ENCODE measurements at regions not wholly inside any gene's neighbourhood (a gene's known extent, or its start where the extent isn't known, plus 50 kb on each side); places are given as distances from the start of the nearest gene placed in this dataset.
"Not testable (repeated sequence)": the region's sequence is repeated elsewhere in the genome, so short reads cannot be mapped to it uniquely, and the experiment has no call there.

- DNase-seq (ENCODE audit: low spot score) = no peak
- TF ChIP-seq, protein P1, sequence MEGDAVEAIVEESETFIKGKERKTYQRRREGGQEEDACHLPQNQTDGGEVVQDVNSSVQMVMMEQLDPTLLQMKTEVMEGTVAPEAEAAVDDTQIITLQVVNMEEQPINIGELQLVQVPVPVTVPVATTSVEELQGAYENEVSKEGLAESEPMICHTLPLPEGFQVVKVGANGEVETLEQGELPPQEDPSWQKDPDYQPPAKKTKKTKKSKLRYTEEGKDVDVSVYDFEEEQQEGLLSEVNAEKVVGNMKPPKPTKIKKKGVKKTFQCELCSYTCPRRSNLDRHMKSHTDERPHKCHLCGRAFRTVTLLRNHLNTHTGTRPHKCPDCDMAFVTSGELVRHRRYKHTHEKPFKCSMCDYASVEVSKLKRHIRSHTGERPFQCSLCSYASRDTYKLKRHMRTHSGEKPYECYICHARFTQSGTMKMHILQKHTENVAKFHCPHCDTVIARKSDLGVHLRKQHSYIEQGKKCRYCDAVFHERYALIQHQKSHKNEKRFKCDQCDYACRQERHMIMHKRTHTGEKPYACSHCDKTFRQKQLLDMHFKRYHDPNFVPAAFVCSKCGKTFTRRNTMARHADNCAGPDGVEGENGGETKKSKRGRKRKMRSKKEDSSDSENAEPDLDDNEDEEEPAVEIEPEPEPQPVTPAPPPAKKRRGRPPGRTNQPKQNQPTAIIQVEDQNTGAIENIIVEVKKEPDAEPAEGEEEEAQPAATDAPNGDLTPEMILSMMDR (IDR thresholded peaks at IDR 0.05; ENCODE audit: extremely low read depth, missing control alignments) = no peak
Observed at GRCh38 chr5:126677121-126677520, 76.4 kb downstream of the PHAX start.

GRCh38 chr5:126680191-126680817 lies 79.6 kb downstream of the PHAX start:
- TF ChIP-seq, protein P1 (IDR thresholded peaks at IDR 0.05; ENCODE audit: extremely low read depth, missing control alignments) = no peak
- peak; percentile 34 for DNase-seq (ENCODE audit: low spot score)

DNA sequence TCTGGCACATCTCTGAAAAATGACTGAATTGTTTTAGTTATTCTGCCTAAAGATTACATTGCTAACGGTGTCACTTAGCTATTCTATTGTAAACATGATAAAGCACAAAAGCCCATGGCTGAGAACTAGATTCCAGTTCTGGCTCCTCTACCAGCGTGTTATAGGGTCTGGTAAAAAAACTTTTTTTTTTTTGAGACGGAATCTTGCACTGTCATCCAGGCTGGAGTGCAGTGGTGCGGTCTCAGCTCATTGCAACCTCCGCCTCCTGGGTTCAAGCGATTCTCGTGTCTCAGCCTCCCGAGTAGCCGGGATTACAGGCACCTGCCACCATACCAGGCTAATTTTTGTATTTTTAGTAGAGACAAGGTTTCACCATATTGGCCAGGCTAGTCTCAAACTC lies 80.6 kb downstream of the PHAX start:
- not testable (repeated sequence) for DNase-seq (ENCODE audit: low spot score)

GRCh38 chr5:126681970-126682369 lies 81.2 kb downstream of the PHAX start:
- DNase-seq (ENCODE audit: low spot score) = no peak
- TF ChIP-seq, protein P1 (IDR thresholded peaks at IDR 0.05; ENCODE audit: extremely low read depth, missing control alignments) = no peak

DNA sequence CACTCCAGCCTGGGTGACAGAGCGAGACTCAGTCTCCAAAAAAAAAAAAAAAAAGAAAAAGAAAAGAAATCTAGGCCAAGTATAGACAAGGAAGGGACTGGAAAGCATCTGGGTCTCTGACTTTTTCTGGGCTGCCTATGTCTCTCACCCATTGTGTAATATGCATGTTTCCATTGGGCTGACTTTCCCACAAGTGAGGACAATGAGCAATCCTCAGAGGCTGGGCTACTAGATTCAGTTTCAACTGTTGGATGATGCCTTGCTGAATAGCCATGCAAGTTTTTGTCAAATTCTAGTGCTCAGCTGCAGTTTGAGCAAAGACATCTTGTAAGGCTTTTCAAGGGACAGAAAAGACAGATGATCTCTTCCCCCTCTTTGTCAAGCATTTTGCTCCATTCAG lies 82.1 kb downstream of the PHAX start:
- TF ChIP-seq, protein P1 (IDR thresholded peaks at IDR 0.05; ENCODE audit: extremely low read depth, missing control alignments) = no peak
- no peak for DNase-seq (ENCODE audit: low spot score)

DNA sequence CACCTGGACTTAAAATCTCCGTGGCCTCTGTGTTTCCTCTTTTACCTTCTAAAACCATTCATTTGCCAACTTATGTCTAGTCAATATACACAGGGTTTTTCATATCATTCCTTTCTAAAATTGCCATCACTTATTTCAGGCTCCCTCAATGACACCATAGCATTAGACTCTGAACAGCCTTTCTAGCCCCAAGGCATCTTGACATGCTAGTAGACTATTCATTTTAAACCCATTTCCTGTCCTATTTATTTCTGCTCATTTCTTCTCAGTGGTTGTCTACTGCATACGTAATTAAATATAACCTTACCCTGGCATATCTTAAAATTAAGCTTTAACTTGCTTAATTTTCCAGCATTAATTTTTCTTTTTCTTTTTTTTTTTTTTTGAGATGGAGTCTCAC lies 83.2 kb downstream of the PHAX start:
- TF ChIP-seq, protein P1 (IDR thresholded peaks at IDR 0.05; ENCODE audit: extremely low read depth, missing control alignments) = no peak
- DNase-seq (ENCODE audit: low spot score) = no peak

DNA sequence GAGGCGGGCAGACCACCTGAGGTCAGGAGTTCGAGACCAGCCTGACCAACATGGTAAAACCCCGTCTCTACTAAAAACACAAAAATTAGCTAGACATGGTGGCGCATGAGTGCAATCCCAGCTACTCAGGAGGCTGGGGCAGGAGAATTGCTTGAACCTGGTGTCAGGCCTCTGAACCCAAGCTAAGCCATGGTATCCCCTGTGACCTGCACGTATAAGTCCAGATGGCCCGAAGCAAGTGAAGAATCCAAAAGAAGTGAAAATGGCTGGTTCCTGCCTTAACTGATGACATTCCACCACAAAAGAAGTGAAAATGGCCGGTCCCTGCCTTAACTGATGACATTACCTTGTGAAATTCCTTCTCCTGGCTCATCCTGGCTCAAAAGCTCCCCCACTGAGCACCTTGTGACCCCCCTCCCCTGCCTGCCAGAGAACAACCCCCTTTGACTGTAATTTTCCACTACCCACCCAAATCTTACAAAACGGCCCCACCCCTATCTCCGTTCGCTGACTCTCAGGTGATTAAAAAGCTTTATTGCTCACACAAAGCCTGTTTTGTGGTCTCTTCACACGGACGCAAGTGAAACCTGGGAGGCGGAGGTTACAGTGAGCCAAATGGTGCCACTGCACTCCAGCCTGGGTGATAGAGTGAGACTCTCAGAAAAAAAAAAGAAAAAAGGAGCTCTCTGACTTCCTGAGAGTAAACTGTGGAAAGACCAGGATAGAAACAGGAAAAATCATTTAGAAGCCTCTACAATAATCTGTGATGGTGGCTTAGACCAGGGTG lies 84.1 kb downstream of the PHAX start:
- DNase-seq (ENCODE audit: low spot score) = not testable (repeated sequence)

GRCh38 chr5:126686451-126687126 lies 85.8 kb downstream of the PHAX start:
- TF ChIP-seq, protein P1 (IDR thresholded peaks at IDR 0.05; ENCODE audit: extremely low read depth, missing control alignments) = no peak
- no peak for DNase-seq (ENCODE audit: low spot score)

Data from GM20000 (cell line).